Upper lobe of left lung (tissue), 6 donors: ENCODE measurements at regions not wholly inside any gene's neighbourhood (a gene's known extent, or its start where the extent isn't known, plus 50 kb on each side); places are given as distances from the start of the nearest gene placed in this dataset.

Experiments
- ATAC-seq, 2 donors: fragments of 200-7000 bp; cut with Tn5 transposase; one replicate each; pipeline ENCODE4 v1.9.1; 2022; ENCODE audit warnings: mild to moderate bottlenecking in 2 of 2, moderate library complexity in 2 of 2; ENCODE audit not compliant: low FRiP score in 2 of 2
- DNase-seq, 2 donors: peaks; one replicate each; pipeline ENCODE4 v3.0.0-alpha.2; 2019 to 2020
- H3K27ac ChIP-seq, 4 donors: fragments of 200-600 bp; sonication (generic); one replicate each; pipeline ENCODE4 v1.5.1; 2016 to 2019
- H3K27me3 ChIP-seq, 4 donors: fragments of 200-600 bp; sonication (generic); one replicate each; pipeline ENCODE4 v1.5.1; 2017 to 2019
- H3K36me3 ChIP-seq, 4 donors: fragments of 200-600 bp; sonication (generic); one replicate each; pipeline ENCODE4 v1.5.1; 2016 to 2019
- H3K4me1 ChIP-seq, 4 donors: fragments of 200-600 bp; sonication (generic); one replicate each; pipeline ENCODE4 v1.5.1; 2018 to 2019
- H3K4me3 ChIP-seq, 4 donors: fragments of 200-600 bp; sonication (generic); one replicate each; pipeline ENCODE4 v1.5.1; 2017 to 2019; ENCODE audit warnings: mild to moderate bottlenecking in 2 of 4, moderate library complexity in 1 of 4
- H3K9me3 ChIP-seq, 4 donors: fragments of 200-600 bp; sonication (generic); one replicate each; pipeline ENCODE4 v1.5.1; 2018 to 2019
- CTCF ChIP-seq, 6 experiments: fragments of 450-650 bp in 4 of 6; fragments of 200-600 bp in 2 of 6; sonication (generic) in 2 of 6; IDR thresholded peaks; one replicate each; pipeline ENCODE4 v1.5.1; 2016 to 2019; ENCODE audit warnings: antibody characterized with exemption in 6 of 6
- EP300 ChIP-seq, 4 donors: sonication (generic); formaldehyde crosslinking; IDR thresholded peaks; one replicate each; pipeline ENCODE4 v1.5.1; 2017; ENCODE audit warnings: antibody characterized with exemption in 4 of 4, control low read depth in 2 of 4
- POLR2A ChIP-seq, 4 donors: fragments of 450-650 bp; IDR thresholded peaks; one replicate each; pipeline ENCODE4 v1.5.1; 2016 to 2017; ENCODE audit warnings: antibody characterized with exemption in 4 of 4, mild to moderate bottlenecking in 2 of 4
- POLR2AphosphoS5 ChIP-seq, 2 donors: sonication (generic); formaldehyde crosslinking; IDR thresholded peaks; one replicate each; pipeline ENCODE4 v1.5.1; 2017; ENCODE audit warnings: antibody characterized with exemption in 2 of 2
- WGBS, 2 donors: methylation state at CpG; one replicate each; pipeline ENCODE4 v1.1.5; 2017 to 2018; 5-methylcytosine and 5-hydroxymethylcytosine counted together
- donor health status: DM: no; HTN: no; CAD: no; lungs with moderate emphysema.
- donor health status: DM: no; HTN: yes; CAD: no; lungs with severe emphysema.

- TF ChIP-seq POLR2A (IDR thresholded peaks at IDR 0.05), result no peak
- no peak for TF ChIP-seq POLR2AphosphoS5 (IDR thresholded peaks at IDR 0.05)
- no peak for TF ChIP-seq EP300 (IDR thresholded peaks at IDR 0.05)
- TF ChIP-seq CTCF (IDR thresholded peaks at IDR 0.05), result no peak
- no peaks in the 10 kb centered on the region for H3K9me3 ChIP-seq
- H3K27ac ChIP-seq, result peak overlapping the region in 1 of 4 donors; percentile 15
- no peak for DNase-seq
- H3K27me3 ChIP-seq, result no peaks in the 10 kb centered on the region
- ATAC-seq, result no peak
- no peaks in the 10 kb centered on the region for H3K36me3 ChIP-seq
- no peaks in the 10 kb centered on the region for H3K4me1 ChIP-seq
- H3K4me3 ChIP-seq, result no peak overlapping the region
Measured at GRCh38 chr2:160878618-160879017, 281.6 kb upstream of the TANK start.

- Histone ChIP-seq H3K4me3 (no peak overlapping the region), H3K36me3 (no peaks in the 10 kb centered on the region), H3K9me3 (no peaks in the 10 kb centered on the region), H3K27me3 (no peaks in the 10 kb centered on the region), H3K27ac (no peak overlapping the region), H3K4me1 (no peaks in the 10 kb centered on the region)
- TF ChIP-seq POLR2AphosphoS5 (IDR thresholded peaks at IDR 0.05), result no peak
- TF ChIP-seq EP300 (IDR thresholded peaks at IDR 0.05), result no peak
- TF ChIP-seq CTCF (IDR thresholded peaks at IDR 0.05), result no peak
- no peak for TF ChIP-seq POLR2A (IDR thresholded peaks at IDR 0.05)
- no peak for ATAC-seq
- DNase-seq, result no peak
- 84% methylated on average over 3 of the region's 3 CpGs for WGBS, 2 donors
Measured at GRCh38 chr2:160882906-160883305, 277.3 kb upstream of the TANK start.

- no peak for ATAC-seq
- no peak overlapping the region for H3K27ac ChIP-seq
Measured at GRCh38 chr2:160884056-160884455, 276.2 kb upstream of the TANK start.

GRCh38 chr2:160889439-160890170, 270.6 kb upstream of the TANK start:
- 81 to 83% methylated on average over 4 of the region's 4 CpGs for WGBS, 2 donors

More at GRCh38 chr2:160884056-160884455, 276.2 kb upstream of the TANK start:
- DNase-seq, result no peak
- Histone ChIP-seq H3K4me3 (no peak overlapping the region), H3K36me3 (no peaks in the 10 kb centered on the region), H3K27me3 (no peaks in the 10 kb centered on the region), H3K9me3 (no peaks in the 10 kb centered on the region), H3K4me1 (no peaks in the 10 kb centered on the region)
- TF ChIP-seq POLR2A (IDR thresholded peaks at IDR 0.05), result no peak
- TF ChIP-seq EP300 (IDR thresholded peaks at IDR 0.05), result no peak
- no peak for TF ChIP-seq POLR2AphosphoS5 (IDR thresholded peaks at IDR 0.05)
- no peak for TF ChIP-seq CTCF (IDR thresholded peaks at IDR 0.05)
- WGBS, 2 donors, result 92 to 93% methylated on average over 6 of the region's 6 CpGs

More at GRCh38 chr2:160889439-160890170, 270.6 kb upstream of the TANK start:
- H3K4me3 ChIP-seq, result no peak overlapping the region
- TF ChIP-seq EP300 (IDR thresholded peaks at IDR 0.05), result peak in 1 of 4 donors; percentile 38
- no peak for TF ChIP-seq CTCF (IDR thresholded peaks at IDR 0.05)
- DNase-seq (peak in 1 of 2 donors; percentile 26), ATAC-seq (peak in 1 of 2 donors; percentile 69)
- H3K36me3 ChIP-seq, result no peaks in the 10 kb centered on the region
- no peak overlapping the region for H3K27ac ChIP-seq
- H3K27me3 ChIP-seq, result no peaks in the 10 kb centered on the region
- H3K4me1 ChIP-seq, result peaks cover 0 to 20% (median 0%) of the 10 kb centered on the region in 4 donors
- no peaks in the 10 kb centered on the region for H3K9me3 ChIP-seq
